ENCODE measurements at regions not wholly inside any gene's neighbourhood (a gene's known extent, or its start where the extent isn't known, plus 50 kb on each side); places are given as distances from the start of the nearest gene placed in this dataset.
A peak's percentile ranks its signal among the peaks of the same experiment; 100 is the strongest.

- no peak for DNase-seq
Observed at GRCh38 chr13:34256236-34256635, 438.3 kb downstream of the RFC3 start.

GRCh38 chr13:34257966-34258365 lies 440.0 kb downstream of the RFC3 start:
- no peak for DNase-seq

DNA sequence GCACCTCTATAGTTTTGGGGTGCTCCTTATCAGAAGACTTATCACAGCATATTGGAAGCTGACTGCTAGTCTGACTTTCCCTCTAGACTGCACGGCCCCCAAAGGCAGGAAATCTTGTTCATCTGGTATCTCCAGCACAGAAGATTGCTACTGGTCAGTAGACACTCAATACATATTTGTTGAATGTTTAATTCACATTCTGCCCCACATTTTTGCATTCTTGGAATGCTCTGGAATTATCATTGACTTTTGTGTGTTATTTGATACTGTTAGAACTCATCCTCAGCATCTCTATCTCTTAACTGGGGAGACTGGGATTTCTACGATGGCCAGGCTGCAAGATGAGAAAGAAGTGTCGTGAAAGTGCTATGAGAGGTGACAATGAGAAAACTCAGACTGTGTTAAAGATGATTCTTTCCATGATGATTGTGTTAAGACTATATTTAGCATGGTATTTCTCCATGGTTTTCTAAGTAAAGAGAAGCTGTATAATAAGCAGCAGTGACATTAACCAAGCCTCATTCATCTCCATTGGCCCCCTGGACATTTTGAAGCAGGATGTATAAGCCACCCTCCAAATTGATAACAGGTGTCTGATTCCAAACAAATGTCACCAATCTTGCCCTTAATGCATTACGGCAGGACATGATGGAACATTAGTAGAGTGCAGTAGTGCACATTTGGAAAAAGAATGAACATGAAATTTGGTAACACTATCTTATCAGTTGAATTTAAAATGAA lies 440.9 kb downstream of the RFC3 start:
- DNase-seq: no peak

DNA sequence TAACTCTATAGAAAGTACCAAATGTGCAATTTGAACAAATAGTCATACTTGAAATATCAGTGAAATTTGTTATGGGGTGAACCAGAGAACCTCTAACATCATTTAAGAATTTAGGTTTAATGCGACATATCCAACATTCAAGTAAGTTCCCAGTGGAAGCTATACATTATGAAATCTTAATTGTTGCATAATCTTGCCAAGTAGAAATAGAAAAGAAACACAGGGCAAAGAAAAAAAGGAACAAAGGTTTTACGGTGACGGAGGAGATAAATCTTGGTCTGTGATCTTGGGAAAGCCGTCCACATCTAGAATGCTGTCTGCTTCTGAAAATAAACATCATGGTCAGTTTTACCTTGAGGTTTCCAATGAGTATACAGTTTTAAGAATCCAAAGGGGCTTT lies 445.7 kb downstream of the RFC3 start:
- no peak for DNase-seq

DNA sequence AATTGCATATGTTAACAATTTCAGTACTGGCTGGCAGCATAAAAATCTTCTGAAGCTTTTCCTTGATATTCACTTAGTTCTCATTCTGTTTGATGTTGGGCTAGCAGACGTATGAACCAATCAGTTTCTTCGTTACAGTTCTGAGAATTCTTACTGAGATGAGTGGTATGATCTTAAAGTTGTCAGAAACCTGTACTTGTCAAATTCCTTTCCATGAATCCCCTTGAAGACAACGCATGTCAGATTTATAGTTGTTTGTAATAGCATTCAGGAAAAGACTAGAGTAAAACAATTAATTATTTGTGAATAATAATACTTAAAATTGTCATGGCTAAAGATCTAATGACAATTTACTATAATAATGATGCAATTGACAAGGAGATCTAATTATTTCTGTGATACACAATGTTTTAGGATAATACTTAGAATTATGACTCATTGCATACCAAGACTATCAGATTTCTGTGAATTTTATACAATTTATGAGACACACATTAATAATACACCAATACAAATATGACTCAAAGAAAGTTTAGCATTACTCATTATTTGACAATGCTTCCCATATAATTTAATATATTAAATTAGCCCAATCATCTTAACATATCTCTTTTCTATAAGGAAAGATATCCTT lies 447.2 kb downstream of the RFC3 start:
- no peak for DNase-seq

- DNase-seq: no peak
Observed at GRCh38 chr13:34276764-34277163, 458.8 kb downstream of the RFC3 start.

DNA sequence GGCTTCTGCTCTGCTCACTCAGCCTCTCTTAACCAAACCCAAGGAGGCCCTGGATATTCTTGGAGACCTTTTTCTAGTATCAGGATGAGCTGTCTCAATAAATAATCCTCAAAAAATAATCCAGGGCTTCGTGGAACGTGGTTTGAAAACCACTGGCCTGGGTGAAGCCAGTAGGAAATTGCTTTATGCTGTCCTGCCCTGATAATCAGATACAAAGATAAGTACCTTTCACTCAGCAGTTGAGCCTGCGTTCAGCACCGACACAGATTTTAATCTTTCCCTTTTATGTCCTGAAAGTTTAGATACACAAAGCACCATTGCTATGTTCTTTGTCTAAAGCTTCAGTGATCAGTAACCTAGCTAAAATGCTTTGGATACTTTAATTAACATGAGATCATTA lies 460.0 kb downstream of the RFC3 start:
- no peak for DNase-seq

DNA sequence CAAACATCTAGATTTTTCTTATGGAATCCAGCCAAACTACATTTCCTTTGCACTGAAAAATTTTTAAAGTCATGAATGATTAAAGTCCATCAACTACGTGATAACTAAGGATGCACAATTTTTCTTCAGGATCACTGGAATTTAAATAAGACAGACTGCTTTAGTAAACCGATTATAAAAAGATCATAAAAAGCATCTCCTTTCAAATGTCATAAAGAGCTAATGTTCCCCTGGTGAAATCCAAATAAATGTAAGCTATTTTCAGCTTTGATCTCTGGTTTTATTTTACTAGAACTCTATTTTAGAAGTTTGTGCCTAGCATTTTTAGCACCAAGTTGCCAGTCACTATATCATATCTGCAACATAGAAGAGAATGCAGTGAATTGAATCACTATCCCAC lies 460.8 kb downstream of the RFC3 start:
- DNase-seq: no peak

- no peak for DNase-seq
Observed at GRCh38 chr13:34290661-34291060, 472.7 kb downstream of the RFC3 start.

DNA sequence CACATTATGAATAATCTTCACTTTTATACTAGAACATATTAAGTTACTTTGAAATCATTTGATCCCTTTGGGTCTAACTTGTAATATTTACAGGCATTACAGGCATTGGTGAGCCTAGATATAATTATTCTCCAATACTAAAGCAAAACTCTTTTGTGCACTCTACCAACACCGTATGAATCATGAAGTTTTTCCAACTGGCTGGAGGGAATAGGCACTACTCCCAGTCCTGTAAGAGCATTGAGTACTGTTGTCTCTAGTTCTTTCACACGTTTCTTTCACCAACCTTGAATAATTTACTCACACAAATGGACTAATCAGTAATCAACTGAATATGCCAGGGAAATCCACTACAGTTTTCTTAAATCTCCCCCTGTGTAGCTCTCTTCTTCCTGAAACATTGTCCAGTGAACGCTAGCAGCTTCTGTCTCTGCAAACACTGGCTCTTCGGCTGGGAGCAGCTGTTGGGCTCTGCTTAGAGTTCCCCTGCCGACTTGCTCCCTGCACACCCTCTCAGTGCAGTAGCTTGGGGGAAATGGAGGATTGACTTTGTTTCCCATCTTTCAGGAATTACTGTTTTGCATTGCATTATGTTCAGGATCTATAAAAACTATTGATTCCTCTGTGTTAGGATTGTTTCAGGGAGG lies 476.7 kb downstream of the RFC3 start:
- DNase-seq: peak; percentile 71

- peak; percentile 80 for DNase-seq
Observed at GRCh38 chr13:34300559-34300958, 482.6 kb downstream of the RFC3 start.

DNA sequence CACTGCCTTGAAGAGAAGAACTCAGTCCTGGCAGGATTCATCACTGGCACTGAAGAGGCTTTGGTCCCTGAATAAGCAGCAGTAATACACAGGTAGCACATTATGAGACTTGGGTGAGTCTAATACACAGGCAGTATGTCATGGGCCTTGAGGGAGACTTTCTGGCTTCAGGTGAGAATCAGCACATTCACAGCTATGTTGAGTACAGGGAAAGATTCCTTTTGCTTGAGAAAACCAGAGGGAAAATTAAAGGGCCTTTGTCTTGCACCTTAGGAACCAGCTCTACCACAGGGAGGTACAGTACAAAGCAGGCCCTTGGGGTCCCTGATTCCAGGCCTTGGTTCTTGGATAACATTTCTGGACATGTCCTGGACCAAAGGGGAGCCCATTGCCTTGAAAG lies 484.6 kb downstream of the RFC3 start:
- no peak for DNase-seq

- no peak for DNase-seq
Observed at GRCh38 chr13:34303346-34303745, 485.4 kb downstream of the RFC3 start.

DNA sequence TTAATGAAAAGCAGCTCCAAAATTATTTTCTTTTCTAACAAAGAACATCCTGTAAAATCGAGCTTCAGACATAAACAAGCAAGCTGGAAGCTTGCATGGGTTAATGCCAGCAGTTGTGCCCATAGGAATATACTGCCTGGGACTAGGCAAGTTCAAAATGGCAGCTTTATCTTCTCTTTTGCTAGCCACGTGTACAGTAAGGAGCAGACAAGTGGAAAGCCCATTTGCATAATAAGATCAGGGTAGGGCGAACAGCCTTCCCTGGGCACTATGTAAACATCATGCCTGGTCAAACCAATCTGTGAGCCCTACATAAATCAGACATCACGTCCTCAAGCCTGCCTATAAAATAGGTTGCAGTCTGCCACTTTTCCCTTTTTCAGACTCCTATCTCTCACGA lies 489.7 kb downstream of the RFC3 start:
- DNase-seq: no peak

- no peak for DNase-seq
Observed at GRCh38 chr13:34308725-34309124, 490.8 kb downstream of the RFC3 start.

DNA sequence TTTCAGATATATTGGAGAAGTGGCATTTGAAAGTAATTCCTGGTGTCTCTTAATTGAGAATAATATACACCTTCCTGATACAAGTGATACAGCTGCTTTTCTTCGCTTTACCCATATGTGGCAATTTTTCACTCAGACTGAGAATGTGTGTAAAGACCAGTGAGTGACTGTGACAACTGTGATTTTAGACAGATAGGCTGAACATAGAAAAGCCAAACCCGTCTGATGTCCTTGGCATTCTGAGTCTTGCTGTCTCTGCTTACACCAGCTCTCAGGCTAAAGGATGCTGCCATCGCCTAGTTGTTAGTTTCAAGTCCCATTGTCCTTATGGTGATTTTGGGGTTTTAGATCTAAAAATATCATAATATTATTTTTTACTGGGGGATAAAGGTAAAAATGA lies 492.6 kb downstream of the RFC3 start:
- DNase-seq: no peak

- no peak for DNase-seq
Observed at GRCh38 chr13:34311251-34311650, 493.3 kb downstream of the RFC3 start.

DNA sequence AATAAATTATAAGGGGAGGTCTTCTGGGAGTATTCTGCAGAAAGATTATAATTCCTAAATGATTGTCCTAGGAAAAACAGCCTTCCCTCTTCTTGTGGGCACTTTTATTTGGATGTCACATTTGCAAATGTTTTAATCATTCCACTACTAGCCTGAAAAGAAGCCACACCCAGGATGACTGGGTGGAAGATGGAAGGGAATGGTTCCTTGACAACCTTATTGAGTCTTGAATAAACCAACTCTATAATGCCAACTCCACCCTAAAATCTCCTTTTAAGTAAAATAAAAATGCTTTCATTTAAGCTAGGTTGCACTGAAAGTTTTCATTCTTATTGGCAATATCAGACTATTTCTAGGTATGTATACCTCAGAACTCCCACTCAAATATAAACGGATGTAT lies 494.6 kb downstream of the RFC3 start:
- DNase-seq: no peak

- DNase-seq: no peak
Observed at GRCh38 chr13:34320084-34320483, 502.1 kb downstream of the RFC3 start.

- DNase-seq: no peak
Observed at GRCh38 chr13:34322014-34322742, 504.2 kb downstream of the RFC3 start.

DNA sequence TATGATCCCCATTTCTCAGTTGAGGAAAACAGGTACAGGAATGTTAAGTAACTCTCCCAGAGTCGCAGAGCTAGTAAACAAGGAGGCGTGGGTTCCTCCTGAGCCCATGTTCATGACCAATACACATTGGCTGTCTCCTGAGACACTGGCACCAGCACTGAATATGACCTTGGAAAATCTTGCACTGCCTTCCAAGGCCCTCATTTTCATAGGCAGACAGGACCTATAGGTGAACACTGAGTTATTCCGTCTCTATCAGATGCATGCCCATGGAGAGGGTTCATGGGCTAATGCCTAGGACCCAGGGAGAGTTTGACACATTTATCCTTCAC lies 504.8 kb downstream of the RFC3 start:
- no peak for DNase-seq

- peak; percentile 40 for DNase-seq
Observed at GRCh38 chr13:34335014-34336007, 517.4 kb downstream of the RFC3 start.

DNA sequence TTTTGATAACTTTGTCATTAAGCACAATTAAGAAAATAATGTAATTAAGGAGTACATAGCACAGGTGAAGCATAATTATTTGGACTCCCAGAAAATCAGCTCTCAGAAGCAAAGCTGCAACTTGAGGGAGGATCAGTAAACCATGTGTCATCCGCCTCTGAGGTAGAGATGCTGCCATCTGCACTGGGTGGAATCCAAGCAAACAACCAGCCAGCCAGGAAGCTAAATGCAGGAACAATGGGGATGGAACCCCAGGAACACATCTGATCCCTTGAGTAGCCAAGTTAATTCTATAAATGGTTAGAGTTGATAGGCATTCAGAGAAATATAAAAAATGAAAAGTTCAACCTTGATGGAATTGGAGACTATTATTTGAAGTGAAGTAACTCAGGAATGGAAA lies 520.2 kb downstream of the RFC3 start:
- peak; percentile 22 for DNase-seq
